NCI-H146 treated with DMSO at 0.1 percent for 48 hours (cell line): ENCODE measurements at regions not wholly inside any gene's neighbourhood (a gene's known extent, or its start where the extent isn't known, plus 50 kb on each side); places are given as distances from the start of the nearest gene placed in this dataset.

Experiments used
- DNase-seq: peaks from one replicate; lab custom pipeline; 2025; ENCODE audit not compliant: unreplicated experiment; lab: John Stamatoyannopoulos, UW

DNA sequence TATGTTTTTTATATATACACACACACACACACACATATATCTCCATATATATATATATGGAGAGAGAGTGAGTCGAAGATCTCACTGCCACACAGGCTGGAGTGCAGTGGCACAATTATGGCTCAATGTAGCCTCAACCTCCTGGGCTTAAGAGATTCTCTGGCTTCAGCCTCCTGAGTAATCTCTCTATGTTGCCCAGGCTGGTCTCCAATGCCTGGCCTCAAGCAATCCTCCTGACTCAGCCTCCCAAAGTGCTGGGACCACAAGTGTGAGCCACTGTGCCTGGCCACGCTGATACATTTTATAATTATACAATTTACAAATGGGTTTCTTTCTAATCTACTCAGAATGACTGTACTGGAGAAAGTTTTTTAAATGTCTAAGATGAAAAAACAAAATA lies 664.2 kb downstream of the PTPRC start:
- no peak for DNase-seq

DNA sequence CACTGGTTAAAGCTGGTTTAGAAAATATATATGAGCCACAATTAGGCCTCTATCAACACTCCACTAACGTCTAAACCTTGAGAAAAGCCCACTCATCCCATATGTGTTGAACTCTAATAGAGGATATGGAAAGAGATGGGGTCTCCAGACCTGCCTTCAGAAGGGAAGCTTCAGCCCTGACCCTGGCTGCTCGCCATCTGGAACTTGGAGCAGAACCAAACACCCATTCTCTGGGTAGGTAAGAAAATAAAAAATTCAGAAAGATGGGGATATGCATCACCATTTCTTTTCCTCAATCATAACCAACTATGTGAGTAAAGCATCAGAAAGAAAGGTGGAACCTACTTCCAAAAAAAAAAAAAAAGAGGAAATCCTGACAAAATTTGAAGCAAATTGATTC lies 666.2 kb downstream of the PTPRC start:
- no peak for DNase-seq

DNA sequence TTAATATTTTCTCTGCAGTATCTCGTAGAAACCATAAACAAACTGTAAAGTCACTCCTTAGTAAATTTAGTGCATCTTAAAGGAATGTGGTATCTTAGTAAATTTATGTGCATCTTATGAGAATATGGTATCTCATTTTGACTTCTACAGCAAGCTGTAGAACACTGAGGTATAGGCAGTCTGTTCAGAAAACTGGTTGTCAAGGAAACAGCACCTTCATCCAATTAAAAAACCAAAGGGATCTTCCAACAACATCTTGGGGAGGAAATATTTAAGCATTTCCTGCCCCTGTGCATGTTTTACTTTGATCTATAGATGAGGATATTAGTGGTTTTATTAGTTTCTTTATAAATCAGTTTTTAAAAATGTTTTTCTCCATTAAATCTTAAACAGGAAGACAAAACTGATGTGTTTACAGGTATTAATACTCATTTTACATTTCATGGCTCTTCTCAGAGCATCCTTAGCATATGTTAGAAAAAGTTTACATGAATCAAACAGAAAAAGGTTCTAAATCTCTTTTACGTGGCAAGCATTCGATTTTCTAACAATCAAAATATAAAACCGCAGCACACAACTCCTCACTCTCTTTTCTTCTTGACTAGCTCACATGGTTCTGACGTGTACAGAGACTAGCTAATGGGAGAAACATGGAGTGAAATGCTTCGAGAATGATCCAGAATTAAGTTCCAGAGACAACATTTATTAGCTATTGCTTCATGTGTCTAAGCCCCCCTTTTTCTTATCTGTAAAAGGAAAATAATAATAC lies 668.8 kb downstream of the PTPRC start:
- no peak for DNase-seq

DNA sequence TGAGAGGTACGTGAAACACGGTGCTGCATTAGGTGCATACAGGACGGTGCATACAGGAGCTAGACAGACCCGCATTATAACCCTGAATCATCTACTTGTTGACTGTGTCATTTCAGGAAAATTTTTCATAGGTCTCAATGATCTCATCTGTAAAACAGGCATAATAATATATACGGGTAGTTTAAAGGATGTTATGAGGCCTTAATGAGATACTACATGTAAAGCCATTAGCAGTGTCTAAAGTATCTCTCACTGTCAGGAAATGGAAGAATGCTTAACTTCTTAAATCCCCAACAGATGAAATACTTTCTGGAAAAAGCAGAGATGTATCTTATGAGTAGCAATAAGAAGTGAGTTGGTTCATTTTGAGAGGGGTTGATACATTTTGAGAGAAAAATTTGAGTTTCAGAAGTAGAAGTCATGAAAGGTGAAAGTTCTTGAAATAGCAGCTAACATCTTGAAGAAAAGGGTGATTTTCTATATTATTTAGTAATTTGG lies 669.6 kb downstream of the PTPRC start:
- no peak for DNase-seq

DNA sequence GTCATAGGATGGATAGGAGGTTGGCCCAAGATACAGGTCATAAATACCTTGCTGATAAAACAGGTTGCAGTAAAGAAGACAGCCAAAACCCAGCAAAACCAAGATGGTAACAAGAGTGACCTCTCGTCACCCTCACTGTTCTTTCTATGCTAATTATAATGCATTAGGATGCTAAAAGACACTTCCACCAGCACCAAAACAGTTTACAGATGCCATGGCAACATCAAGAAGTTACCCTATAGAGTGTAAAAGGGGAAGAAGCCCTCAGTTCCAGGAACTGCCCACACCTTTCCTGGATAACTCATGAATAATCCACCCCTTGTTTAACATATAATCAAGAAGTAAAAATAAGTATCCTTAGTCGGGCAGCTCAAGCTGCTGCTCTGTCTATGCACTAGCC lies 671.9 kb downstream of the PTPRC start:
- DNase-seq: no peak

DNA sequence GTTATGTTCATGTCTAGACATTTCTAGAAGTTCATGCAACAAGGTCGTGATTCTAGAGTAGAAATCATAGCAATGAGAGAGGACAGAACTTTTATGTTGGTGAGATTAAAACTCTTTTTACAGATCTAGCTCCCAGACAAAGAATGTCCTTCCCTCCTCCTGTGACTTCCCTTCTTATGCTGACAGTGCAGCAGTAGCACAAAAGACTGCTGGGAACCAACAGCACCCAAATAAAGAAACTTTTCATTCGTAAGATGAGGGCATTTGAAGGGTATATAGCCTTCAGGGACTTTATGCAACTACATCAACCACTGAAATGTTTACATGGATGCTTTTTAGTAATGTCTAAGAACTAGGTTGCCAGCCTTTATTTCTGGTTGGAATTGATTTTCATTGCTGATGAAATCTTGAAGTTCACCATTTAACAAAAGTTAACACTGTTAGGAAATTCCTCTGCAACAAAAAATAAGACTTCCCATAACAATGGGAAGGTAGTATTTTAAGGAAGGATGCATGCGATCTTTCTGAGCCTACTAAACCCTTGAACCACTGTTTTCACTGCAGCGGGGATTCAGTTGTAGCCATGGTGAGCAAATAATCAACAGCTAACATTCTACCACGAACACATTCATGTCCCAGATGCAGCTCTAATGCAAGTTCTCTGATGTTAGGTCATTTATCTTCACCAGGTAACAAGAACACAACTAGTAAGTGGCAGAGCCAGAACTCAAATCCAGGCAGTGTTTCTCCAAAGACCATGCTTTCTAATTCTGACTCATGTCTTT lies 672.8 kb downstream of the PTPRC start:
- no peak for DNase-seq

DNA sequence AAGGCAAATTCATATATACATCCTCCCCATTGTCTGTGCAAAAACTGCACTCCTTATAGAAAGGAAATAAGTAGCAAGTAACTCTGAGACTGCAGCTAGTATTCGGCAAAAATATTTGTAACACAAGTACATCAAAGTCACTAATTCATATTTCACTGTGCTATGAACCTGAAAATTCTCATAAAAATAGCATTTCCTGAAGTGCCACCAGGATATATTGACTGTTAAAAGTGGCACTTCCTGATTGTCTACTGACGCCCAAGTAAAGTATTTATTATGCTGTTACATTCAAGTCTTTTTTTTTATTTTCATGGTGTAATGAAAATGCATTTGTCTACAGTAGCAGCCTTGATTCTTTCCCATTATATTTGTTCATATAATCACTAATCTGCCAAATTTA lies 673.8 kb downstream of the PTPRC start:
- no peak for DNase-seq

DNA sequence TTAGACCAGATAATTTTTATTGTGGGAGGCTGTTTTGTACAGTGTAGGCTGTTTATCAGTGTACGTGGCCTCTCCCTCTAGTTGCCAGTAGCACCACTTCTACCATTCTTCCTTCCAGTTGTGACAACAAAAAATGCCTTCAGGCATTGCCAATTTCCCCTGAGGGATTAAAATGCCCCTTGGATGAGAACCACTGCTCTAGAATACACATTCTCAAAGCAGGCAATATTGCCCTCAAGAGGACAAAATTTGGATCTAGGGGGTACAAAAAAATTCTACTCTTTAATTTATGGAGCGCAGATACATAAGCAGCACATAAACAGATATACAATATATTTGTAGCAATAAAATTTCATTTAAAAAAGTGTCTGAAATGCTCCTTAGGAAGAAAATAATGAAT lies 674.6 kb downstream of the PTPRC start:
- DNase-seq: no peak

DNA sequence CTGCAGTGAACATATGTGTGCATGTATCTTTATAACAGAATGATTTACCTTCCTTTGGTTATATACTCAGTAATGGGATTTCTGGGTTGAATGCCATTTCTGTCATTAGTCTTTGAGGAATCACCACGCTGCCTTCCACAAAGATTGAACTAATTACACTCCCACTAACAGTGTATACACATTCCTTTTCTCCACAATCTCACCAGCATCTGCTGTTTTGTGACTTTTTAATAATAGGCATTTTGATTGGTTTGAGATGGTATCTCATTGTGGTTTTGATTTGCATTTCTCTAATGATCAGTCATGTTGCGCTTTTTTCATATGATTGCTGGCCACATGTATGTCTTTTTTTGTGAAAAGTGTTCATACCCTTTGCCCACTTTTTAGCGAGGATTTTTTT lies 680.5 kb downstream of the PTPRC start:
- DNase-seq: no peak

DNA sequence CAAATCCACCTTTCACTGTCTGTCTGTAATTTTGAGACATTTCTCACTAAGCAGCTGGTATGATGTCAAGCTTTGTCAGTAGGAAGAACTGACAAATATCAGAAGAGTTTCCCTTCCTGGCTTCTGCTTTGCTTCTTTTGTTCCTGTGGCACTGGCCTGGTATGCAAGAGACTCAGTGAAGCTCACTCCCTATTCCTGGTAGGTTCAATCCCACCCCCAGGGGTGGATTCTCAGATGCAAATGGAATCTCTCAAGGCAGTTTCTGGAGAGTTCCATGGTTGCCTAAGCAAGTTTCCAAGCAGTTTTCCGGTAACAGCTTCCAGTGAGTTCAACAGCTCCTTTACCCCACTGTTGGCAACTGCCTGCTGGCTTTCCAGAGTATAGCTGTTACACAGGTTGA lies 683.4 kb downstream of the PTPRC start:
- no peak for DNase-seq

DNA sequence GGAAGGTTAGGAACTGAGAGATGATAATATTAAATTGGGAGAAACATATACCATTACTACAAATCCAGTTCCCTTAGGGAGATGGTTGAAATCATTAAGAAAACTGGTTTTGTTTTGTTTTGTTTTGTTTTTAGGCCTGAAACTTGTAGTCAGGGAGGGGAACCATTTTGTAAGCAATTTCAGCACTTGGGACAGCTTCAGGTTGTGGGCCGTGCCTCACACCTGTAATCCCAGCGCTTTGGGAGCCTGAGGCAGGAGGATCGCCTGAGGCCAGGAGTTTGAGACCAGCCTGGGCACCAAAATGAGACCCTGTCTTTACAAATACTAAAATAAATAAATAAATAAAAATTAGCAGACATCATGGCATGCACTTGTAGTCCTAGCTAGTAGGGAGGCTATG lies 694.3 kb upstream of the NR5A2 start:
- DNase-seq: no peak

DNA sequence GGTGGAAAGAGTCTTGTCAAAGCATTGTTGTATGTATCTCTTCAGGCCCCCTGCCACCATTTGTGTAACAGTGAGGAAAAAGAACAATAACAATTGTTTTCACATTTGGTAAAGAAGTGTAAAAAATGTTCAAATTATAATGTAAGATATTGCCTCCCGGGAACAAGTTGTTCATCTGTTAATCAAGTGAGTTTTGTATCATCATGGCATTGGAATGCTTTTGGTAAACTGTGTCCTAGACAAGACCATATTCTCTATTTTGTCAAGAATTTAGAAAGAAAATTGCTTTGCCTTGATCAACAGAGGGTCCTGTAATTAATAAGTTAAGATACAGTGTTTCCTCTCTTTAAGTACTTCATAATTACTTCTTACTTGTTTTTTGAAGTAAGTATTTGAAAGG lies 692.0 kb upstream of the NR5A2 start:
- no peak for DNase-seq

DNA sequence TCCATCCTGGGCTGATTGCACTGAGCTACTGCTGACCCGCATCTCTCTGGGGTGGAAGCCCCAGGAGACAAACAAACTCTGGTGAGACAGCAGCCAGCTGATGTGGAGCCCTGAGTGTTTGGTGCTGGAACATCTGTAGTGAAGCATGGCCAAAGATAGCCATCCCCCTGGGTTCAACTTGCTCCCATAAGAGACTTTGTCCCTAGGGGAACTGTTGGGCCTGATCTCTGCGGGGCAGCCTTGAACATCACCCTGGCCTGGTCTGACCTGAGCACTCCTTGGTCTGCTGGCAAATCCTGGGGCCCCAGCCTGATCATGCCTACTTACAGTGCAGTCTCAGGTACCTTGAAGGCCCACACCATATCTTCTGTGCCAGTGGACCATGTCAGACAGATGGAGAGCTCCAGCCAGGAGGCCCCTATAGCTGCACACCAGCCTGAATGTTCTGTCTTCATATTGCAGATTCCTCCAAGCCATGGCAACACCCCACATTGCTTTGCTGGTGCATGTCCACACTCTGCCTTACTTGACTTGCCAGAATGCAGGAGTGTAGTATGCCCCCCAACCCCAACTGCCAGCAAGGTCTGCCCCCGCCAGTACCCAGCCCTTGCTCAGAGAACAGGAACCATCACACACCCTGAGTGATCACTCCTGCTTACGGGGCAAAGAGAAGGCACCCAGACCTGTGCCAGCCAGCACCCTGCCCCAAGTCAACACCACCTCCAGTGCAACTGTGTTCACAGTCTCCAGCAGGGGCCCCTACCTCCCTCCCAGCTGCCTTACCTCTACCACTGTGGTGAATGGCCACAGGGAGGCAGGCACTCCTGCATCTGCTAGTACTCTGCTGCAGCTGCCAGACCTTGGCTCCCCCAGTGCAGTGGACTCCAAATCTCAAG lies 690.5 kb upstream of the NR5A2 start:
- DNase-seq: no peak

DNA sequence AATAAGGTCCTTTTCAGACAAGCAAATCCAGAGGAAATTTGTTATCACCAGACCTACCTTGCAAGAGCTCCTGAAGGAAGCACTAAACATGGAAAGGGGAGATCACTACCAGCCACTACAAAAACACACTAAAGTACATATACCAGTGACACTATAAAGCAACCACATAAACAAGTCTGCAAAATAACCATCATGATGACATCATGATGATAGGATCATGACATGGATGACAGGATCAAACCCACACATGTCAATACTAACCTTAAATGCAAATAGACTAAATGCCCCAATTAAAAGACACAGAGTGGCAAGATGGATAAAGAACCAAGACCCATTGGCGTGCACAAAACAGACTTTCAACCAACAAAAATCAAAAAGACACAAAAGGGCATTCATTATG lies 688.8 kb upstream of the NR5A2 start:
- no peak for DNase-seq

DNA sequence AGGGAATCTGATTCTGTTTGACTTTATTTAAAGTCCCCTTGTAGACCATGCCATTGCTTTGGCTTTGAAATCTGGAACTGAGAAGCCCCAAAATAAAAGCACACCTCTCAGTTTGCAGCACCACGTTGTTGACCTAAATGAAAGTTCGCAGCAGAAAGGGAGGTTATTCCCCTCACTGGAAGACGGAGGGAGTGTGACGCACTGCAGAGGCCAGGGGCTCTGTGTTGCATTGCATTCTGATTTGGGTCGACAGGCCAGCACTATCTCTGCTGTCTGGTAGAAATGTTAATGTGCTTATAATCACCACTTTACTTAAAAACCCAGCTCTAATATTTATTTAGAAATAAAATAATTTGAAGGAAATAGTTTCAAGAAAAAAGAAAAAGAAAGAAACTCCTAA lies 675.2 kb upstream of the NR5A2 start:
- DNase-seq: no peak

DNA sequence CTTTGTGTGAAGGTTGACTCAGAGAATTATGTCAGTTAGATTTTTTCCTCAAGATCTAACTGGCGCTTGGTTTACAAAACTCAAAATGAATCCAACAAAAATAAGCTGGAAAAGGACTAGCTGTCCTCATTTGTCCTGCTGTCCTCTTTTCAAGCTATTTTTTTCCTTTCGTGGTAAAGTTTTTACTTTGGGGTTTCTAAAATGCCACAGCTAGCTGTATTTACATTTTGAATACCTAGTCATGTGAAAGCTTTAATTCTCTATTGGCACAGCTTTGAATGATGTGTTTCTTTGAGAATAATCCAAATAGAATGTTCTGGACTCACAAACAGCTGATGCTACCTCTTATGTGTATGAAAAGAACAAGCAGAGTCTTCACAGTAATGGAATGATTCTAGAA lies 673.6 kb upstream of the NR5A2 start:
- DNase-seq: no peak

DNA sequence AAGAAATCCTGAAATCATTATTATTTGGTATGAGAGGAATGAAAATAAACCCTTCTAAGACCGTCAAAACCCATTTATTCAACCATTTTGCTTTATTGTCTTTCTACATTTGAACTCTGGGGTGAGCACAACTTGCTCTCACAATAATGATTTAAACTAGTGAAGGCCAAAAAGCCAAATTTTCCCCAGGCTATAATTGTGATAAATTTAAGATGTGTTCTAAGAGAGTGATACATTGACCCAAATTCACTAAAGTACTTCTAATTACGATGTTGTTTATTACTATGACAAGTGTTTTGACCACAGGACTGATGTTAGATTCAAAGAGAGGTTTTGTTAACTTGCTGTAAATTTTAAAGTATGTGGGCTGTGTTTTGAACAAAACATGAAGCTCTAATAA lies 670.9 kb upstream of the NR5A2 start:
- DNase-seq: no peak

DNA sequence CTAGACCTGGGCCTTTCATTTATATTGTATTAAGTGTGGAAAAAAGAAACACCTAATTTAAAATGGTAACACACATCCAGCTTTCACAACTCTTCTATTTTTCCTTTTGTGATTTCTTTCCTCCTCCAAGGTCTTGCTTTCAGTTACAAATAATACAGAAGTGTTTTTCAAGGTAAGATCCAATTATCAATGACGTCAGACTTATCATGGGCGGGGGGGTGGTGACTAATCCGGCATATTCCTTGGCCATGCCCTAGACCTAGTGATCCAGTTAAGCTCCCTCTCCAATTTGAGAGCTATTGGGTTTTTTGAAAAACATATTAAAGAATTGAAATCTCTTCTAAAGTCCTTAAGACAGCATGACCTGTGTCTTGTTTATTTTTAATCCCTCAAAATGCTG lies 669.9 kb upstream of the NR5A2 start:
- no peak for DNase-seq

DNA sequence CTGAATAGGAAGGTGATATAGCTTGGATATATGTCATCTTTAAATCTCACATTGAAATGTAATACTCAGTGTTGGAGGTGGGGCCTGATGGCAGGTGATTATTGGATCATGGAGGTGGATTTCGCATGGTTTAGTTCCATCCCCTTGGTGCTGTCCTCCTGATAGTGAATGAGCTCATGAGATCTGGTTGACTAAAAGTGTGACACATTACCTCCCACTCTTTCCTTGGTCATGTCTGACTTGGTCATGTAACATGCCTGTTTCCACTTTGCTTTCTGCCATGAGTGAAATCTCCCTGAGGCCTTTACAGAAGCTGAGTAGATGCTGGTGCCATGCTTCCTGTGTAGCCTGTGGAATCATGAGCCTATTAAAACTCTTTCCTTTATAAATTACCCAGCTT lies 664.5 kb upstream of the NR5A2 start:
- DNase-seq: no peak

DNA sequence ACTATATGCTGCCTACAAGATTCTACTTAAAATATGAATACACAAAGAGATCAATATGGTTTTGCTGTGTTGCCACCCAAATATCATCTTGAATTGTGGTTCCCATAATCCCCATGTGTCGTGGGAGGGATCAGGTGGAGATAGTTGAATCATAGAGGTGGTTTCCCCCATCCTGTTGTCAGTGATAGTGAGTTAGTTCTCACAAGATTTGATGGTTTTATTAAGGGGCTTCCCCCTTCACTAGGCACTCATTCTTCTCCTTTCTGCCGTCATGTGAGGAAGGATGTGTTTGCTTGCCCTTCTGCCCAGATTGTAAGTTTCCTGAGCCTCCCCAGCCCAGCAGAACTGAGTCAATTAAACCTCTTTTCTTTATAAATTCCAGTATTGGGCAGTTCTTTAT lies 654.4 kb upstream of the NR5A2 start:
- no peak for DNase-seq

DNA sequence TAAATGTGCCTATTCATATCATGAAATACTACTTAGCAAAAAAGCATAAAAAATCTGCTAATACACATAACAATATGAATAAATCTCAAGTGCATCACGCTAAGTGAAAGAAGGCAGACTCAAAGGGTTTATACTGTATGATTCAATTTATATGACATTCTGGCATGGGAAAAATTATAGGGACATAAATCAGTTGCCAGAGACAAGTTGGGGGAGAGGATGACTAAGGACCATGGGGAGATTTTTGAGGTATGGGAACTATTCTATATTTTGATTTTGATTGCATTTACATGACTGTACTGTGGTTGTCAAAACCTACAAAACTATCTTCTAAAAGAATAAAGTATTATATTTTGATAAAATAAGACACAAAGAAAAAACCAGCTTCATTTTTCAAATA lies 650.3 kb upstream of the NR5A2 start:
- DNase-seq: no peak

DNA sequence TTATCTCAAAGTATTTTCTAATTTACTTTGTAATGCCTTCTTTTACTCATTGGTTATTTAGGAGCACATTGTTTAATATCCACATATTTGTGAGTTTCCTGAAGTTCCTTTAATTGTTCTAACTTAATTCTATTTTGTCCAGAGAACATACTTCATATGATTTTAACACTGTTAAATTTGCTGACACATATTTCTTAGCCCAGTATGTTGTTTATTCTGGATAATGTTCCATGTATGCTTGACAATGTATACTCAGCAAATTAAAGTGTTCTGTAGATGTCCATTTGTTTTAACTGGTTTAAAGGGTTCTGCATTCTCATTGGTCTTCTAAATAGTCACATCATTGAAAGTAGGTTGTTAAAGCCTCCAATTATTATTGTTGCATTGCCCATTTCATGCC lies 643.7 kb upstream of the NR5A2 start:
- DNase-seq: no peak
